WTC11 (cell line): ENCODE measurements at regions not wholly inside any gene's neighbourhood (a gene's known extent, or its start where the extent isn't known, plus 50 kb on each side); places are given as distances from the start of the nearest gene placed in this dataset.

Experiments
- CBFB ChIP-seq: sonication (generic); formaldehyde crosslinking; IDR thresholded peaks from 2 replicates; pipeline ENCODE4 v1.8.1; 2022; ENCODE audit warnings: mild to moderate bottlenecking, low read depth, missing genetic modification reagents
- CREB1 ChIP-seq: sonication (generic); formaldehyde crosslinking; IDR thresholded peaks from 2 replicates; pipeline ENCODE4 v1.8.0; 2023; ENCODE audit warnings: mild to moderate bottlenecking, missing genetic modification reagents
- ETV6 ChIP-seq: sonication (generic); formaldehyde crosslinking; IDR thresholded peaks from 2 replicates; pipeline ENCODE4 v1.8.1; 2022; ENCODE audit warnings: mild to moderate bottlenecking, missing genetic modification reagents
- TF ChIP-seq, protein P1 (sequence below): fragments of 200-600 bp; IDR thresholded peaks from 2 replicates; pipeline ENCODE4 v1.8.0; 2022; ENCODE audit warnings: antibody characterized with exemption
- TF ChIP-seq, protein P2 (sequence below): sonication (generic); formaldehyde crosslinking; IDR thresholded peaks from 2 replicates; pipeline ENCODE4 v1.8.1; 2023; ENCODE audit warnings: mild to moderate bottlenecking, missing genetic modification reagents
- TF ChIP-seq, protein P3 (sequence below): sonication (generic); formaldehyde crosslinking; IDR thresholded peaks from 2 replicates; pipeline ENCODE4 v1.8.1; 2023; ENCODE audit warnings: mild to moderate bottlenecking, missing genetic modification reagents, moderate library complexity
- TF ChIP-seq, protein P4 (sequence below): sonication (generic); formaldehyde crosslinking; IDR thresholded peaks from 2 replicates; pipeline ENCODE4 v1.8.0; 2022; ENCODE audit warnings: mild to moderate bottlenecking, missing genetic modification reagents

DNA sequence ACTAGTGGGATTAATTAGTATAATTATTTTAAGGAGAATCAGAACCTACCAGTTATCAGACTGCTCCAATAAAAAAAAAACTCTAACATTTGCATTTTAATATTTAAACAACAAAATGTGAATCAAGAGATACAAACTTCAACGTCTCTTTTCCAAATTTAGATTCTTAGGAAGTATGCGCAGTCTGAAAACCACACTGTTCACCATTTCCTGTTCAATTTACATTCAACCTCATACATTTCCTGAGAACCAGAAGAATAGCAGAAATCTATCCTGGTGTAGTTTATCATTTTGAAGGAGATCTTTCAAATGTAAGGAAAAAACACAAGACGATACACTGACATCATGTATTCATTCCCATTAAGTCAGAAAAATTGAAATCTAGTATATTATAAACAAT is 869.2 kb downstream of the EFNA5 start:
- TF ChIP-seq, protein P1, sequence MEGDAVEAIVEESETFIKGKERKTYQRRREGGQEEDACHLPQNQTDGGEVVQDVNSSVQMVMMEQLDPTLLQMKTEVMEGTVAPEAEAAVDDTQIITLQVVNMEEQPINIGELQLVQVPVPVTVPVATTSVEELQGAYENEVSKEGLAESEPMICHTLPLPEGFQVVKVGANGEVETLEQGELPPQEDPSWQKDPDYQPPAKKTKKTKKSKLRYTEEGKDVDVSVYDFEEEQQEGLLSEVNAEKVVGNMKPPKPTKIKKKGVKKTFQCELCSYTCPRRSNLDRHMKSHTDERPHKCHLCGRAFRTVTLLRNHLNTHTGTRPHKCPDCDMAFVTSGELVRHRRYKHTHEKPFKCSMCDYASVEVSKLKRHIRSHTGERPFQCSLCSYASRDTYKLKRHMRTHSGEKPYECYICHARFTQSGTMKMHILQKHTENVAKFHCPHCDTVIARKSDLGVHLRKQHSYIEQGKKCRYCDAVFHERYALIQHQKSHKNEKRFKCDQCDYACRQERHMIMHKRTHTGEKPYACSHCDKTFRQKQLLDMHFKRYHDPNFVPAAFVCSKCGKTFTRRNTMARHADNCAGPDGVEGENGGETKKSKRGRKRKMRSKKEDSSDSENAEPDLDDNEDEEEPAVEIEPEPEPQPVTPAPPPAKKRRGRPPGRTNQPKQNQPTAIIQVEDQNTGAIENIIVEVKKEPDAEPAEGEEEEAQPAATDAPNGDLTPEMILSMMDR = no peak
- TF ChIP-seq CREB1 (CRISPR knock-in tag) = no peak
- no peak for TF ChIP-seq ETV6 (CRISPR knock-in tag)
- TF ChIP-seq, protein P2, sequence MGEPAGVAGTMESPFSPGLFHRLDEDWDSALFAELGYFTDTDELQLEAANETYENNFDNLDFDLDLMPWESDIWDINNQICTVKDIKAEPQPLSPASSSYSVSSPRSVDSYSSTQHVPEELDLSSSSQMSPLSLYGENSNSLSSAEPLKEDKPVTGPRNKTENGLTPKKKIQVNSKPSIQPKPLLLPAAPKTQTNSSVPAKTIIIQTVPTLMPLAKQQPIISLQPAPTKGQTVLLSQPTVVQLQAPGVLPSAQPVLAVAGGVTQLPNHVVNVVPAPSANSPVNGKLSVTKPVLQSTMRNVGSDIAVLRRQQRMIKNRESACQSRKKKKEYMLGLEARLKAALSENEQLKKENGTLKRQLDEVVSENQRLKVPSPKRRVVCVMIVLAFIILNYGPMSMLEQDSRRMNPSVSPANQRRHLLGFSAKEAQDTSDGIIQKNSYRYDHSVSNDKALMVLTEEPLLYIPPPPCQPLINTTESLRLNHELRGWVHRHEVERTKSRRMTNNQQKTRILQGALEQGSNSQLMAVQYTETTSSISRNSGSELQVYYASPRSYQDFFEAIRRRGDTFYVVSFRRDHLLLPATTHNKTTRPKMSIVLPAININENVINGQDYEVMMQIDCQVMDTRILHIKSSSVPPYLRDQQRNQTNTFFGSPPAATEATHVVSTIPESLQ (CRISPR knock-in tag) = no peak
- TF ChIP-seq, protein P3, sequence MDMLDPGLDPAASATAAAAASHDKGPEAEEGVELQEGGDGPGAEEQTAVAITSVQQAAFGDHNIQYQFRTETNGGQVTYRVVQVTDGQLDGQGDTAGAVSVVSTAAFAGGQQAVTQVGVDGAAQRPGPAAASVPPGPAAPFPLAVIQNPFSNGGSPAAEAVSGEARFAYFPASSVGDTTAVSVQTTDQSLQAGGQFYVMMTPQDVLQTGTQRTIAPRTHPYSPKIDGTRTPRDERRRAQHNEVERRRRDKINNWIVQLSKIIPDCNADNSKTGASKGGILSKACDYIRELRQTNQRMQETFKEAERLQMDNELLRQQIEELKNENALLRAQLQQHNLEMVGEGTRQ (CRISPR knock-in tag) = no peak
- TF ChIP-seq CBFB (CRISPR knock-in tag) = no peak
- TF ChIP-seq, protein P4, sequence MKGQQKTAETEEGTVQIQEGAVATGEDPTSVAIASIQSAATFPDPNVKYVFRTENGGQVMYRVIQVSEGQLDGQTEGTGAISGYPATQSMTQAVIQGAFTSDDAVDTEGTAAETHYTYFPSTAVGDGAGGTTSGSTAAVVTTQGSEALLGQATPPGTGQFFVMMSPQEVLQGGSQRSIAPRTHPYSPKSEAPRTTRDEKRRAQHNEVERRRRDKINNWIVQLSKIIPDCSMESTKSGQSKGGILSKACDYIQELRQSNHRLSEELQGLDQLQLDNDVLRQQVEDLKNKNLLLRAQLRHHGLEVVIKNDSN (CRISPR knock-in tag) = no peak
